CD4-positive, alpha-beta T cell treated with Interleukin-10 for 1 hour (primary cell): ENCODE measurements at regions not wholly inside any gene's neighbourhood (a gene's known extent, or its start where the extent isn't known, plus 50 kb on each side); places are given as distances from the start of the nearest gene placed in this dataset.

ENCODE experiments used
- DNase-seq: peaks from one replicate; pipeline ENCODE4 v3.0.0-alpha.2; 2020

- no peak for DNase-seq
Observed at GRCh38 chr20:50395914-50396488, 114.2 kb upstream of the PTPN1 start.

- no peak for DNase-seq
Observed at GRCh38 chr20:50396623-50397022, 113.6 kb upstream of the PTPN1 start.

GRCh38 chr20:50397058-50397457, 113.1 kb upstream of the PTPN1 start:
- DNase-seq: no peak

- DNase-seq: no peak
Observed at GRCh38 chr20:50398064-50398463, 112.1 kb upstream of the PTPN1 start.

GRCh38 chr20:50398471-50398820, 111.7 kb upstream of the PTPN1 start:
- no peak for DNase-seq

- DNase-seq: no peak
Observed at GRCh38 chr20:50398821-50399554, 111.2 kb upstream of the PTPN1 start.

- no peak for DNase-seq
Observed at GRCh38 chr20:50399555-50399916, 110.6 kb upstream of the PTPN1 start.

GRCh38 chr20:50399917-50400704, 110.1 kb upstream of the PTPN1 start:
- DNase-seq: no peak

GRCh38 chr20:50400705-50401586, 109.2 kb upstream of the PTPN1 start:
- no peak for DNase-seq

GRCh38 chr20:50401587-50402418, 108.4 kb upstream of the PTPN1 start:
- no peak for DNase-seq

GRCh38 chr20:50403565-50404418, 106.4 kb upstream of the PTPN1 start:
- DNase-seq: no peak

- no peak for DNase-seq
Observed at GRCh38 chr20:50404419-50405234, 105.6 kb upstream of the PTPN1 start.

- DNase-seq: no peak
Observed at GRCh38 chr20:50405235-50405914, 104.8 kb upstream of the PTPN1 start.

GRCh38 chr20:50405915-50406609, 104.1 kb upstream of the PTPN1 start:
- DNase-seq: no peak

GRCh38 chr20:50406610-50407136, 103.5 kb upstream of the PTPN1 start:
- no peak for DNase-seq

- DNase-seq: no peak
Observed at GRCh38 chr20:50408526-50409364, 101.4 kb upstream of the PTPN1 start.

- no peak for DNase-seq
Observed at GRCh38 chr20:50409495-50409894, 100.7 kb upstream of the PTPN1 start.

- DNase-seq: no peak
Observed at GRCh38 chr20:50410343-50410742, 99.8 kb upstream of the PTPN1 start.
